A549 (cell line): ENCODE measurements at regions not wholly inside any gene's neighbourhood (a gene's known extent, or its start where the extent isn't known, plus 50 kb on each side); places are given as distances from the start of the nearest gene placed in this dataset.

Experiments used
- small RNA-seq, 6 experiments: library from RNA; depleted of rRNA; stranded (forward); fragments of <200 nt; gene quantifications; one replicate each; pipeline ENCODE3, GENCODE V24; 2012

Small RNA genes in the stretch of these regions (small RNA-seq; reads per million reads assigned to genes)
- gene RNU6-184P, result 0 reads per million in 6 experiments
